Adrenal gland (tissue), 9 donors: ENCODE measurements at regions not wholly inside any gene's neighbourhood (a gene's known extent, or its start where the extent isn't known, plus 50 kb on each side); places are given as distances from the start of the nearest gene placed in this dataset.
"Not testable (repeated sequence)": the region's sequence is repeated elsewhere in the genome, so short reads cannot be mapped to it uniquely, and the experiment has no call there.

Source experiments
- DNase-seq, 7 donors: peaks; one replicate each; pipeline ENCODE4 v3.0.0-alpha.2; 2019 to 2020
- H3K27ac ChIP-seq, 5 donors: fragments of 200-600 bp; sonication (generic) in 4 of 5; 1 replicate in 3 of 5; 2 replicates in 2 of 5; pipeline versions ENCODE4 v1.5.1 to v1.8.0; 2016 to 2020; ENCODE audit warnings: mild to moderate bottlenecking in 1 of 5
- H3K27me3 ChIP-seq: fragments of 200-600 bp; 2 replicates; pipeline ENCODE4 v1.8.0; 2021
- H3K36me3 ChIP-seq, 2 donors: fragments of 200-600 bp; replicated peaks in 1 of 2; 1 replicate in 1 of 2; 2 replicates in 1 of 2; pipeline versions ENCODE4 v1.5.1 to v1.8.0; 2018 to 2022
- H3K4me1 ChIP-seq, 2 donors: fragments of 200-600 bp; replicated peaks in 1 of 2; 1 replicate in 1 of 2; 2 replicates in 1 of 2; pipeline versions ENCODE4 v1.5.1 to v1.8.0; 2018 to 2021
- H3K4me3 ChIP-seq, 4 donors: fragments of 200-600 bp; sonication (generic) in 3 of 4; one replicate each; pipeline ENCODE4 v1.5.1; 2016 to 2018
- H3K9me3 ChIP-seq, 3 donors: fragments of 200-600 bp; sonication (generic) in 1 of 3; replicated peaks in 1 of 3; 1 replicate in 2 of 3; 2 replicates in 1 of 3; pipeline versions ENCODE4 v1.5.1 to v1.8.0; 2016 to 2021
- CTCF ChIP-seq, 6 experiments: fragments of 450-650 bp in 4 of 6; fragments of 200-600 bp in 2 of 6; sonication (generic) in 1 of 6; IDR thresholded peaks; 1 replicate in 5 of 6; 2 replicates in 1 of 6; pipeline versions ENCODE4 v1.5.1 to v1.8.0; 2016 to 2021; ENCODE audit warnings: antibody characterized with exemption in 6 of 6, mild to moderate bottlenecking in 2 of 6, moderate library complexity in 1 of 6
- POLR2A ChIP-seq, 2 donors: fragments of 450-650 bp; IDR thresholded peaks; one replicate each; pipeline ENCODE4 v1.6.1; 2017; ENCODE audit warnings: antibody characterized with exemption in 2 of 2, mild to moderate bottlenecking in 2 of 2, moderate library complexity in 1 of 2
- WGBS, 4 donors: extraction: QIAGEN DNeasy Blood & Tissue Kit in 2 of 4; methylation state at CpG; one replicate each; pipeline versions ENCODE4 v1.1.5 to v1.1.7; 2013 to 2017; 5-methylcytosine and 5-hydroxymethylcytosine counted together
- intact Hi-C, 2 donors: fragments of 100-400 bp; cut with DNase I; formaldehyde crosslinking; loops; one replicate each; pipeline versions ENCODE4 v1.14.1 to v1.15.0; 2022 to 2023
- donor health status: healthy with polysubstance abuse.
- donor health status: Bipolar disorder and iron deficiency.
- donor health status: DM: yes; HTN: yes; CAD: no.
- donor health status: DM: no; HTN: no; CAD: no.
- donor health status: DM: no; HTN: no; CAD: no.

GRCh38 chr1:118812555-118812954, 175.6 kb downstream of the TBX15 start:
- intact Hi-C loops, result no loop called here
- H3K27me3 ChIP-seq, result peaks cover 7% of the 10 kb centered on the region
- no peak overlapping the region for H3K4me3 ChIP-seq
- no peaks in the 10 kb centered on the region for H3K36me3 ChIP-seq
- no peaks in the 10 kb centered on the region for H3K4me1 ChIP-seq
- TF ChIP-seq CTCF (IDR thresholded peaks at IDR 0.05) (no peak), POLR2A (IDR thresholded peaks at IDR 0.05) (no peak)
- 55 to 70% (median 66%) methylated on average over 4 of the region's 4 CpGs for WGBS, 4 donors
- DNase-seq, result no peak
- no peaks in the 10 kb centered on the region for H3K9me3 ChIP-seq
- no peak overlapping the region for H3K27ac ChIP-seq

- Histone ChIP-seq H3K4me1 (no peaks in the 10 kb centered on the region), H3K27ac (no peak overlapping the region), H3K36me3 (no peaks in the 10 kb centered on the region), H3K27me3 (peaks cover 7% of the 10 kb centered on the region), H3K4me3 (no peak overlapping the region), H3K9me3 (no peaks in the 10 kb centered on the region)
- TF ChIP-seq POLR2A (IDR thresholded peaks at IDR 0.05) (no peak), CTCF (IDR thresholded peaks at IDR 0.05) (no peak)
- DNase-seq, result no peak
- intact Hi-C loops, result no loop called here
- 80 to 88% (median 83%) methylated on average over 1 of the region's 1 CpG for WGBS, 4 donors
Observed at GRCh38 chr1:118811156-118811555, 177.0 kb downstream of the TBX15 start.

GRCh38 chr1:118809586-118809985, 178.6 kb downstream of the TBX15 start:
- WGBS, 4 donors, result 75 to 80% (median 79%) methylated on average over 4 of the region's 4 CpGs
- no peak for TF ChIP-seq POLR2A (IDR thresholded peaks at IDR 0.05)
- no peak for TF ChIP-seq CTCF (IDR thresholded peaks at IDR 0.05)
- Histone ChIP-seq H3K27me3 (peaks cover 7% of the 10 kb centered on the region), H3K36me3 (no peaks in the 10 kb centered on the region), H3K9me3 (no peaks in the 10 kb centered on the region), H3K4me1 (no peaks in the 10 kb centered on the region), H3K4me3 (no peak overlapping the region), H3K27ac (no peak overlapping the region)
- DNase-seq, result no peak
- intact Hi-C loops, result no loop called here

- DNase-seq, H3K9me3 ChIP-seq, intact Hi-C loops, H3K36me3 ChIP-seq, H3K27me3 ChIP-seq, H3K4me3 ChIP-seq, H3K27ac ChIP-seq, H3K4me1 ChIP-seq: not testable (repeated sequence)
- 63 to 72% (median 71%) methylated on average over 5 of the region's 5 CpGs for WGBS, 4 donors
Observed at GRCh38 chr1:118803128-118803527, 185.0 kb downstream of the TBX15 start.

GRCh38 chr1:118791094-118791691, 196.9 kb downstream of the TBX15 start:
- H3K9me3 ChIP-seq, result no peaks in the 10 kb centered on the region
- 40 to 60% (median 43%) methylated on average over 2 of the region's 2 CpGs for WGBS, 4 donors
- H3K27me3 ChIP-seq, result no peaks in the 10 kb centered on the region
- H3K4me3 ChIP-seq, result no peak overlapping the region
- no peak overlapping the region for H3K27ac ChIP-seq
- H3K4me1 ChIP-seq, result no peaks in the 10 kb centered on the region
- no peaks in the 10 kb centered on the region for H3K36me3 ChIP-seq
- TF ChIP-seq POLR2A (IDR thresholded peaks at IDR 0.05), result no peak
- no peak for TF ChIP-seq CTCF (IDR thresholded peaks at IDR 0.05)
- intact Hi-C loops, result no loop called here
- no peak for DNase-seq
